H1 (cell line): ENCODE measurements at regions not wholly inside any gene's neighbourhood (a gene's known extent, or its start where the extent isn't known, plus 50 kb on each side); places are given as distances from the start of the nearest gene placed in this dataset.

Source experiments
- CTCF ChIA-PET: fragments of 300-600 bp; sonication (Branson Sonifier 250); formaldehyde crosslinking; loops from one replicate; lab custom pipeline; 2021; ENCODE audit not compliant: partially characterized antibody; lab: Charles Lee
- POLR2A ChIA-PET: fragments of 300-600 bp; sonication (Branson Sonifier 250); formaldehyde crosslinking; loops from one replicate; lab custom pipeline; 2021; ENCODE audit warnings: inconsistent platforms; ENCODE audit not compliant: partially characterized antibody; lab: Charles Lee
- DNase-seq, 2 experiments: peaks; one replicate each; pipeline versions ENCODE4 v3.0.0 to v3.0.0-alpha.2; 2010 to 2022; ENCODE audit warnings: low spot score in 2 of 2, low read depth in 1 of 2, mixed read lengths in 1 of 2
- FAIRE-seq: peaks from 2 replicates; lab custom pipeline; 2011; peaks lifted over from hg19 to GRCh38; lab: Jason Lieb, UNC
- H2AFZ ChIP-seq: 2 replicates; pipeline ENCODE4 v1.8.1; 2012; ENCODE audit warnings: low read length, inconsistent platforms
- H2AK5ac ChIP-seq: 2 replicates; pipeline ENCODE4 v1.6.1; 2013; ENCODE audit warnings: low read depth, low read length
- H2BK120ac ChIP-seq: replicated peaks from 2 replicates; pipeline ENCODE3; 2013; ENCODE audit warnings: low read depth, low read length, inconsistent platforms
- H2BK12ac ChIP-seq: 2 replicates; pipeline ENCODE4 v1.6.1; 2013; ENCODE audit warnings: low read depth, low read length
- H2BK15ac ChIP-seq: 2 replicates; pipeline ENCODE4 v1.6.1; 2013; ENCODE audit warnings: low read length
- H2BK20ac ChIP-seq: 2 replicates; pipeline ENCODE4 v1.6.1; 2013; ENCODE audit warnings: low read length
- H2BK5ac ChIP-seq: 2 replicates; pipeline ENCODE4 v1.6.1; 2013; ENCODE audit warnings: low read depth, low read length
- H3K14ac ChIP-seq: 2 replicates; pipeline ENCODE4 v1.6.1; 2013; ENCODE audit warnings: inconsistent platforms; ENCODE audit not compliant: insufficient read length
- H3K18ac ChIP-seq: 2 replicates; pipeline ENCODE4 v1.6.1; 2013; ENCODE audit warnings: low read length; ENCODE audit errors: extremely low read depth
- H3K23ac ChIP-seq: 2 replicates; pipeline ENCODE4 v1.6.1; 2013; ENCODE audit warnings: inconsistent platforms; ENCODE audit not compliant: insufficient read length
- H3K23me2 ChIP-seq: 2 replicates; pipeline ENCODE4 v1.6.1; 2013; ENCODE audit warnings: low read depth, low read length
- H3K27ac ChIP-seq: 2 replicates; pipeline ENCODE4 v1.6.1; 2011; ENCODE audit warnings: low read depth, low read length, inconsistent platforms
- H3K27me3 ChIP-seq, 4 experiments: replicated peaks in 1 of 4; 1 replicate in 1 of 4; 2 replicates in 3 of 4; pipeline versions ENCODE4 v1.6.1 to v1.8.1; 2011 to 2013; ENCODE audit warnings: low read length in 3 of 4, mild to moderate bottlenecking in 3 of 4, inconsistent platforms in 2 of 4, mixed read lengths in 2 of 4, moderate library complexity in 1 of 4; ENCODE audit not compliant: control insufficient read depth in 3 of 4, insufficient read depth in 3 of 4; ENCODE audit errors: extremely low read depth in 1 of 4
- H3K36me3 ChIP-seq, 4 experiments: 2 replicates each; pipeline versions ENCODE4 v1.6.1 to v1.8.1; 2011 to 2013; ENCODE audit warnings: mild to moderate bottlenecking in 4 of 4, low read length in 3 of 4, moderate library complexity in 2 of 4, control low read depth in 1 of 4, inconsistent platforms in 1 of 4; ENCODE audit not compliant: insufficient read depth in 4 of 4, control insufficient read depth in 2 of 4
- H3K4ac ChIP-seq: replicated peaks from 2 replicates; pipeline ENCODE3; 2013; ENCODE audit warnings: low read length, low read depth, mixed read lengths, inconsistent platforms; ENCODE audit not compliant: insufficient read length
- H3K4me1 ChIP-seq, 4 experiments: replicated peaks in 1 of 4; 1 replicate in 1 of 4; 2 replicates in 3 of 4; pipeline versions ENCODE4 v1.6.1 to v1.8.1; 2011 to 2013; ENCODE audit warnings: low read length in 3 of 4, inconsistent platforms in 2 of 4, mixed read lengths in 1 of 4; ENCODE audit not compliant: insufficient read depth in 4 of 4, control insufficient read depth in 3 of 4
- H3K4me2 ChIP-seq, 2 experiments: 2 replicates each; pipeline versions ENCODE4 v1.6.1 to v1.8.1; 2011 to 2013; ENCODE audit warnings: low read depth in 2 of 2, low read length in 2 of 2, control low read depth in 1 of 2, inconsistent platforms in 1 of 2, mild to moderate bottlenecking in 1 of 2; ENCODE audit not compliant: insufficient read depth in 1 of 2
- H3K4me3 ChIP-seq, 4 experiments: fragments of 200-600, 300-600 bp in 1 of 4; sonication (generic), shearing (Covaris generic), sonication (Bioruptor Twin) in 1 of 4; 2 replicates each; pipeline versions ENCODE4 v1.5.1 to v1.8.1; 2011 to 2016; ENCODE audit warnings: low read length in 4 of 4, low read depth in 3 of 4, control low read depth in 2 of 4, inconsistent platforms in 2 of 4, mild to moderate bottlenecking in 2 of 4, mixed read lengths in 1 of 4, moderate library complexity in 1 of 4; ENCODE audit not compliant: insufficient read depth in 2 of 4; ENCODE audit errors: extremely low read depth in 1 of 4
- H3K56ac ChIP-seq: replicated peaks from 2 replicates; pipeline ENCODE3; 2013; ENCODE audit warnings: low read depth, mild to moderate bottlenecking, mixed read lengths, low read length, inconsistent platforms; ENCODE audit not compliant: insufficient read length
- H3K79me1 ChIP-seq: 2 replicates; pipeline ENCODE4 v1.6.1; 2013; ENCODE audit warnings: low read depth, low read length, control low read depth
- H3K79me2 ChIP-seq, 2 experiments: 2 replicates each; pipeline versions ENCODE4 v1.6.1 to v1.8.1; 2012 to 2013; ENCODE audit warnings: low read length in 2 of 2, mild to moderate bottlenecking in 2 of 2, inconsistent platforms in 1 of 2; ENCODE audit not compliant: insufficient read depth in 2 of 2, control insufficient read depth in 1 of 2
- H3K9ac ChIP-seq, 4 experiments: replicated peaks in 1 of 4; 1 replicate in 1 of 4; 2 replicates in 3 of 4; pipeline versions ENCODE4 v1.6.1 to v1.8.1; 2011 to 2013; ENCODE audit warnings: low read depth in 3 of 4, low read length in 3 of 4, control low read depth in 2 of 4, mild to moderate bottlenecking in 2 of 4, moderate library complexity in 2 of 4, inconsistent platforms in 1 of 4; ENCODE audit errors: extremely low read depth in 1 of 4
- H3K9me3 ChIP-seq, 2 experiments: 2 replicates each; pipeline versions ENCODE4 v1.6.1 to v1.8.1; 2012 to 2013; ENCODE audit warnings: mild to moderate bottlenecking in 2 of 2, moderate library complexity in 2 of 2, control low read depth in 1 of 2, inconsistent platforms in 1 of 2, low read depth in 1 of 2, low read length in 1 of 2, mixed read lengths in 1 of 2; ENCODE audit not compliant: insufficient read depth in 2 of 2
- H4K20me1 ChIP-seq, 2 experiments: replicated peaks in 1 of 2; 2 replicates each; pipeline versions ENCODE3 to v1.8.1; 2011 to 2013; ENCODE audit warnings: inconsistent platforms in 2 of 2, low read length in 2 of 2, mild to moderate bottlenecking in 1 of 2; ENCODE audit not compliant: insufficient read depth in 2 of 2, control insufficient read depth in 1 of 2
- H4K5ac ChIP-seq: 2 replicates; pipeline ENCODE4 v1.6.1; 2013; ENCODE audit warnings: low read length, low read depth, mixed read lengths, inconsistent platforms; ENCODE audit not compliant: insufficient read length
- H4K8ac ChIP-seq: 2 replicates; pipeline ENCODE4 v1.8.0; 2013; ENCODE audit warnings: mild to moderate bottlenecking, moderate library complexity, low read length, inconsistent platforms; ENCODE audit not compliant: insufficient read depth; ENCODE audit errors: extremely low read depth
- H4K91ac ChIP-seq: replicated peaks from 2 replicates; pipeline ENCODE3; 2013; ENCODE audit warnings: low read length, mixed read lengths, inconsistent platforms; ENCODE audit not compliant: insufficient read length
- CREB1 ChIP-seq: IDR thresholded peaks from 2 replicates; pipeline ENCODE4 v1.6.1; 2012; ENCODE audit warnings: inconsistent platforms
- JUND ChIP-seq: IDR thresholded peaks from 2 replicates; pipeline ENCODE4 v1.6.1; 2011; ENCODE audit warnings: mild to moderate bottlenecking, improper control_type of control experiment, low read length
- KDM1A ChIP-seq: fragments of 200-600, 300-600 bp; sonication (generic); IDR thresholded peaks from 2 replicates; pipeline ENCODE4 v1.7.1; 2016; ENCODE audit warnings: mild to moderate bottlenecking, low read length, borderline replicate concordance
- PHF8 ChIP-seq: fragments of 200-600 bp; sonication (generic); conservative IDR thresholded peaks from 2 replicates; pipeline ENCODE4 v1.7.1; 2012; ENCODE audit warnings: low read depth, mild to moderate bottlenecking, inconsistent platforms, low read length, moderate library complexity
- RXRA ChIP-seq: IDR thresholded peaks from 2 replicates; pipeline ENCODE4 v1.6.1; 2011; ENCODE audit warnings: low read depth, mild to moderate bottlenecking, low read length, moderate library complexity; ENCODE audit not compliant: insufficient read depth
- SIN3A ChIP-seq, 2 experiments: IDR thresholded peaks in 1 of 2; conservative IDR thresholded peaks in 1 of 2; 2 replicates each; pipeline ENCODE4 v1.6.1; 2011 to 2012; ENCODE audit warnings: low read length in 2 of 2, improper control_type of control experiment in 1 of 2, low read depth in 1 of 2, mild to moderate bottlenecking in 1 of 2
- SIX5 ChIP-seq: IDR thresholded peaks from 2 replicates; pipeline ENCODE4 v1.6.1; 2011; ENCODE audit warnings: mild to moderate bottlenecking, low read depth, low read length
- SP2 ChIP-seq: IDR thresholded peaks from 2 replicates; pipeline ENCODE4 v1.6.1; 2012; ENCODE audit warnings: mild to moderate bottlenecking, low read length, inconsistent platforms
- SUZ12 ChIP-seq: fragments of 200-600 bp; sonication (generic); IDR thresholded peaks from 2 replicates; pipeline ENCODE4 v1.6.1; 2012; ENCODE audit warnings: mild to moderate bottlenecking, inconsistent platforms, low read length, moderate library complexity, mixed read lengths
- TAF7 ChIP-seq: optimal IDR thresholded peaks from 2 replicates; pipeline ENCODE3; 2011; ENCODE audit warnings: low read depth, mild to moderate bottlenecking, inconsistent platforms, low read length, moderate library complexity, borderline replicate concordance
- YY1 ChIP-seq: IDR thresholded peaks from 2 replicates; pipeline ENCODE4 v1.6.1; 2011; ENCODE audit warnings: low read depth, mild to moderate bottlenecking, low read length
- ZNF274 ChIP-seq: IDR thresholded peaks from 2 replicates; pipeline ENCODE4 v1.7.0; 2012; ENCODE audit warnings: low read length, borderline replicate concordance; ENCODE audit errors: extremely low read depth
- WGBS, 2 experiments: shearing (Covaris generic) in 1 of 2; methylation state at CpG; one replicate each; pipeline versions ENCODE4 v1.1.6 to v1.1.7; 2013 to 2015; ENCODE audit warnings: low lambda C conversion rate in 2 of 2, mixed read lengths in 2 of 2, inconsistent platforms in 1 of 2, low coverage in 1 of 2, missing lambda C conversion rate in 1 of 2; ENCODE audit not compliant: insufficient replicate concordance in 2 of 2, insufficient coverage in 1 of 2, insufficient read length in 1 of 2; ENCODE audit errors: extremely low coverage in 1 of 2, missing lambda C conversion rate in 1 of 2; 5-methylcytosine and 5-hydroxymethylcytosine counted together

DNA sequence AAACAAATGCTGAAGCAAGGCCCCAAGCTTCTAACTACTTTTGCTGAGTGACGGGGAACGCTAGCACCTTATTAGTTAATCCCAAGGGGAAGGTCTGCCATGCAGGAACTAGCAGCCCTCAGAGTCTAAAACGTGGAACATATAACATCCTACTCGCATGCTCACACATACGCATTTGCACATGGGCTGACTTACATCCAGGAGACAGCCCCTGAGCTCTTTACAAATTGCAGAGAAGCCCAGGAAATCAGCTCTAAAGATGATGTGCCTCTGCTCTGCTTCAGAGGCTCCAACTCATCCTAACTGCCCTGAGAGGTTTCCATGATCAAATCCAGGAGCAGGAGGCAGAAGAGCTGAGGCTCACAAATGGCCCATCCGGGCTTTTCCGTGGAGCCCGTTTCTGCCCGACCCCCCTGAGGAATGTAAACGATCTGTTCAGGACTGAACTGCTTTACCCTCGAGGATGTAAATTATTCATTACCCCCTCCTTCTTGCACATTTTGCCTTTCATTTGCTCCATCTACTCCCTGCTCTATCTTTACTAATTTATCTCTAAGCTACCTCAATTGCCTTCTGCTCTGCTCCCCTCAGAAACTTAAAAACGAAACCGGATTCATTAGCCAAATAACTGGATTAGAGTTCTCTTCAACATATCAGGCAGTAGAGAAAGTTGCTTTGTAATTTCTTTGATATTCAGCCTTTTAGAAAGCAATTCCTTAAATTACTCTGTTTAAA is 141.9 kb upstream of the CCDC54 start:
- WGBS, 2 experiments: 77% methylated on average over 13 of the region's 13 CpGs; no CpG with 5 or more reads in 1 of the 2 experiments
- Histone ChIP-seq H2BK15ac (no peak overlapping the region), H4K5ac (no peak overlapping the region), H4K8ac (no peak overlapping the region), H2BK20ac (no peak overlapping the region), H3K4me3 (no peak overlapping the region), H3K9ac (no peak overlapping the region), H3K79me1 (no peaks in the 10 kb centered on the region), H3K4me2 (no peak overlapping the region), H4K20me1 (no peaks in the 10 kb centered on the region), H3K79me2 (no peaks in the 10 kb centered on the region), H3K4me1 (peaks cover 0 to 3% (median 0%) of the 10 kb centered on the region in 4 experiments; a peak in 1 of 7 replicates), H3K23me2 (peaks cover 3% of the 10 kb centered on the region; the same call in 1 of the 2 replicates), H3K9me3 (no peaks in the 10 kb centered on the region), H3K27me3 (no peaks in the 10 kb centered on the region), H3K36me3 (no peaks in the 10 kb centered on the region), H3K27ac (no peak overlapping the region), H3K14ac (no peak overlapping the region), H3K4ac (no peak overlapping the region), H2BK5ac (no peak overlapping the region), H3K56ac (no peak overlapping the region), H2AK5ac (no peak overlapping the region), H2BK120ac (no peak overlapping the region), H4K91ac (no peak overlapping the region), H2BK12ac (no peak overlapping the region), H3K23ac (no peak overlapping the region), H2AFZ (no peak overlapping the region), H3K18ac (no peak overlapping the region)
- no peak for TF ChIP-seq CREB1
- no peak for TF ChIP-seq PHF8
- no peak for TF ChIP-seq JUND
- TF ChIP-seq RXRA: no peak
- no peak for TF ChIP-seq ZNF274
- no peak for TF ChIP-seq SP2
- TF ChIP-seq SUZ12: no peak
- TF ChIP-seq TAF7: no peak
- no peak for TF ChIP-seq KDM1A
- no peak for TF ChIP-seq SIN3A (conservative IDR thresholded peaks at IDR 0.05 in 1 of 2, IDR thresholded peaks at IDR 0.05 in 1 of 2; ENCODE audit: low read depth in 1 of 2, low read length in 2 of 2)
- TF ChIP-seq YY1: no peak
- no peak for TF ChIP-seq SIX5
- ChIA-PET POLR2A (interaction anchor here (1.0 kb wide), 1 partner anchor 197 kb away, joined by 3 read pairs; no protein-coding TSS in a partner anchor), CTCF (interaction anchor here (0.6 to 6.9 kb wide), 50 partner anchors 11 to 1243 kb away, joined by 3 to 66 read pairs (median 5); no protein-coding TSS in a partner anchor)
- no peak for DNase-seq
- no peak for FAIRE-seq
